ENCODE measurements at regions not wholly inside any gene's neighbourhood (a gene's known extent, or its start where the extent isn't known, plus 50 kb on each side); places are given as distances from the start of the nearest gene placed in this dataset.

GRCh38 chr10:78427497-78428031, 393.9 kb downstream of the RPS24 start:
- no peak for TF ChIP-seq TAF1 (IDR thresholded peaks at IDR 0.05; ENCODE audit: low read depth)
- no peak for TF ChIP-seq ZBTB7A (IDR thresholded peaks at IDR 0.05; ENCODE audit: low read depth)
- no peak for TF ChIP-seq TCF12 (IDR thresholded peaks at IDR 0.05; ENCODE audit: low read depth)
- TF ChIP-seq RAD21 (IDR thresholded peaks at IDR 0.05; ENCODE audit: low read depth), result no peak
- TF ChIP-seq FOXM1 (IDR thresholded peaks at IDR 0.05; ENCODE audit: borderline replicate concordance, low read depth), result no peak
- TF ChIP-seq TEAD4 (IDR thresholded peaks at IDR 0.05), result no peak
- no peak for TF ChIP-seq CREB1 (IDR thresholded peaks at IDR 0.05; ENCODE audit: low read depth)
- no peak for TF ChIP-seq REST (IDR thresholded peaks at IDR 0.05; ENCODE audit: low read depth)
- no peak for TF ChIP-seq MAX (IDR thresholded peaks at IDR 0.05)
- no peak for TF ChIP-seq CEBPB (IDR thresholded peaks at IDR 0.05)

DNA sequence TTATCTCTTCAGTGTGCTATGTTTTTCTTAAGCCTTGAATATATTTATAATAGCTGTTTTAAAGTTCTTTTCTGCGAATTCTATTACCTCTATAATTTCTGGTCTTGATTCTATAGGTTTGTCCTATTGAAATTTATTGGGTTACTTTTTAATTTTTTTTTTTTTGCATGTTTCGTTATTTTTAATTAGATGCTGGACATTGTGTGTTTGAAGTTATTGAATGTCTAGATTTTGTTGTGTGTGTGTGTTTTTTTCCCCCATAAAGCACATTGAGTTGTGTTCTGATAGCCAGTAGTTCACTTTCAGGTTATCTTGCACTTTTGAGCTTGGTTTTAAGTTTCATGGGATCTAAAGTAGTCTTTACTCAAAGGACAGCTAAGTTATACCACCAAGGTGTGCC, 394.9 kb downstream of the RPS24 start:
- no peak for TF ChIP-seq TAF1 (IDR thresholded peaks at IDR 0.05; ENCODE audit: low read depth)
- TF ChIP-seq MAX (IDR thresholded peaks at IDR 0.05), result no peak
- TF ChIP-seq, protein P1, sequence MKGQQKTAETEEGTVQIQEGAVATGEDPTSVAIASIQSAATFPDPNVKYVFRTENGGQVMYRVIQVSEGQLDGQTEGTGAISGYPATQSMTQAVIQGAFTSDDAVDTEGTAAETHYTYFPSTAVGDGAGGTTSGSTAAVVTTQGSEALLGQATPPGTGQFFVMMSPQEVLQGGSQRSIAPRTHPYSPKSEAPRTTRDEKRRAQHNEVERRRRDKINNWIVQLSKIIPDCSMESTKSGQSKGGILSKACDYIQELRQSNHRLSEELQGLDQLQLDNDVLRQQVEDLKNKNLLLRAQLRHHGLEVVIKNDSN (IDR thresholded peaks at IDR 0.05), result no peak
- no peak for TF ChIP-seq EP300 (IDR thresholded peaks at IDR 0.05; ENCODE audit: borderline replicate concordance)

DNA sequence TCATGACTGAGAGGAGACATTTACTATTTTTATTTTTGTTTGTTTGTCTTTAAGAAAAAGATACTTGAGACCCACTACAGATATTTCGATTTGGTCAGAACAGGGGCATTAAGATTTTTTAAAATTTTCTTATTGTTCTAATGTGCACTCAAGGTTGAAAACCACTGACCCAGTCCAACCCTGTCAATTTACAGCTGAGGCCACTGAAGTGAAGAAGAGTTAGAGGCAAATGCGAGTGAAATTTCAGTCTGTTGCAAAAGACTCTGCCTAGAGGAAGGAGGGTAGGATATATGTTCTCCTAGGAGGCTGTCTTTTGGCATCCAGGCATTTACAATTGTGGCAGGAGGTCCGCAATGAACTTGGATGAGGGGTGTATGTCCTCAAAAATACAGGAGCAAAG, 396.3 kb downstream of the RPS24 start:
- TF ChIP-seq TAF1 (IDR thresholded peaks at IDR 0.05; ENCODE audit: low read depth), result no peak
- no peak for TF ChIP-seq FOXM1 (IDR thresholded peaks at IDR 0.05; ENCODE audit: borderline replicate concordance, low read depth)
- TF ChIP-seq EP300 (IDR thresholded peaks at IDR 0.05; ENCODE audit: borderline replicate concordance), result no peak
- TF ChIP-seq TEAD4 (IDR thresholded peaks at IDR 0.05), result no peak
- no peak for TF ChIP-seq NFIC (IDR thresholded peaks at IDR 0.05)
- no peak for TF ChIP-seq RAD21 (IDR thresholded peaks at IDR 0.05; ENCODE audit: low read depth)
- TF ChIP-seq MAX (IDR thresholded peaks at IDR 0.05), result no peak
- TF ChIP-seq EGR1 (IDR thresholded peaks at IDR 0.05), result no peak
- TF ChIP-seq REST (IDR thresholded peaks at IDR 0.05; ENCODE audit: low read depth), result no peak
- no peak for TF ChIP-seq YY1 (IDR thresholded peaks at IDR 0.05; ENCODE audit: low read depth)
- no peak for TF ChIP-seq TCF12 (IDR thresholded peaks at IDR 0.05; ENCODE audit: low read depth)
- TF ChIP-seq CREB1 (IDR thresholded peaks at IDR 0.05; ENCODE audit: low read depth), result no peak
- no peak for TF ChIP-seq CEBPB (IDR thresholded peaks at IDR 0.05)

DNA sequence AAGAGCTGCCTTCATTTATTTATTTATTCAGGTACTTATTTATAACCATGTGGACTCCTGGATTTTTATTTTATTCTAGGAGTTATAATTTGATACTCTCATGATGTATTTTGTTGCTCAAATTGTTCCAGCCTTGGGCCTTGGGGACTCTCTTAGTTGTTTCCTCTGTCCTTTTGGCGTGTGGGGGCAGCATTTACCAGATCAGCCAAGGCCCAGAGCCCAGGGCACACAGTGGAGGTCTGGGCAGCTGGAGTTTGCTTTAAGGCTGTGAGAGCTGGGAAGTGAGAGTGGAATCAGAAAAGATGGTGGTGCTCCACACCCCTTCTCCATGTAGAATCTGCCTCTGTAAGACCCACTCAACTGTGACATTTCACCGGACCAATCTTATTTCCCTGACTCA, 398.9 kb downstream of the RPS24 start:
- TF ChIP-seq CEBPB (IDR thresholded peaks at IDR 0.05) (no peak), EP300 (IDR thresholded peaks at IDR 0.05; ENCODE audit: borderline replicate concordance) (no peak), REST (IDR thresholded peaks at IDR 0.05; ENCODE audit: low read depth) (no peak), NFIC (IDR thresholded peaks at IDR 0.05) (no peak), MAX (IDR thresholded peaks at IDR 0.05) (no peak), TAF1 (IDR thresholded peaks at IDR 0.05; ENCODE audit: low read depth) (no peak), CREB1 (IDR thresholded peaks at IDR 0.05; ENCODE audit: low read depth) (no peak)
- TF ChIP-seq, protein P1 (IDR thresholded peaks at IDR 0.05), result no peak

Data from Ishikawa (cell line).